HT-29 (cell line): ENCODE measurements at regions not wholly inside any gene's neighbourhood (a gene's known extent, or its start where the extent isn't known, plus 50 kb on each side); places are given as distances from the start of the nearest gene placed in this dataset.
"Not testable (repeated sequence)": the region's sequence is repeated elsewhere in the genome, so short reads cannot be mapped to it uniquely, and the experiment has no call there.

Source experiments
- DNase-seq: peaks from one replicate; pipeline ENCODE4 v3.0.0-alpha.2; 2015; ENCODE audit warnings: low spot score

DNA sequence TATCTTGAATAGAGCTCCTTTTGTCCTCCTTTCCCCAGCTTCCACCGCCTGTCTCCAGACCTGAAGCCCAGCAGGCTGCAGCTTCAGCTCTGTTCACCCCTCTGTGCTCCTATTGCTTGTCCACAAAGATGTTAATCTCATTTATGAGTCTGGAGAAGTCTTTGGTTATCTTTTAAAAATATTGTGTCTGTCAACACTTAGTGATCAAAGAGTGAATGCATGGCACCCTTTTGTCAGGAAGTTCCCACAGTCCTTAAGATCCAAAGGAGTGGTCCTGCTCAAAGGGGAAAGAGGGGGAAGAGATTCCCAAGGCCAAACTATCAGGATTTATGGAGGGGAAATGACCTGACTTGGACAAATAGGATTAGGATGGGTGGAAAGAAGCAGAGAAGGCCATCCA lies 118.9 kb downstream of the ACAA2 start:
- DNase-seq, result peak; percentile 29

DNA sequence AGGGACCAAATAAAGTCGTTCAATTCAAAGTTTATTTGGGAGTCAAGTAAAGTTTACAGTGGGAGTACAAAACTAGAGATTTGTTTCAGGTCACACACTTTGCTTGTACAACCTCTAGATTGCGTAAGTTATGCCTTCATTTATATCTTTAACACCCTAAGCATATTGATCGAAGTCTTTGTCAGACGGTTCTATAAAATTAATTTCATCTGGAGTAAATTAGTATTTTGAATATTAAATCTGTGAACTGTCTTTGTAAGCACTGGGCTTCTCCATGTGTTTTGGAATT lies 119.7 kb downstream of the ACAA2 start:
- no peak for DNase-seq

DNA sequence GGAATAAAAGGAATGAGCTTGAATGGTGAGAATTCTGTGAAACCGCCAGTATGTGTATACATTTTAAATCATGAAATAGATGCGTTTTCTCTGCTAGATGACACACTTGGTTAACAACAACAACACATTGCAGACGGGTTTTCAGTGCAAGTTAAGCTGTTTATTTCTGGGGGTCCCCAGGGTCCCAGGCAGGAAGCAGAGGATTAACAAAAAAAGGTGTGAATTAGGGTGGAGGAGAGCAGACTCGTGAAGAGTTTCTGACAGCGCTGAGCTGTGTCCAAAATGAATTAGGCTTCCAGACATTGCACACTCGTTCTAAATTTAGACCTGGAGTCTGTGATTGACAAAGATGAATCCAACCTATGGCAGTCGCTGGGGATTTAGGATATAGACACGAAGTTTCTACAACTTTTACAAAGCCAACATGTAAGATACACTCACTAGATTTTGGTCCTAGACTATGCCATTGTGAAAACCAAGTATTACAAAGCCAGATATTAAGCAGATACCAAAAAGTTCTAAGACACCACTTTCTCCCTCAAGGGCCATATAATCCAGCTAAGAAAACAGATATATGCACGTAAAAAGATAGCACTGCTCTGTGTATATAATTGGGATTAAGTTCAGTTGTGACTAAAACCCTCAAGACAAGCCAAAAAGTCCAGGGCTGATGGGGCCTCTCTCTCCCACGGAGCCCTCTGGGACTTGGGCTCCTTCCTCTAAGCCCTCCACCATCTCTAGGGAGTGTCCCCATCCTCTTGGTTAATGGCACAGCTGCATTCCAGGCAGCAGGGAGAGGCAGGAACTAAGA lies 120.2 kb downstream of the ACAA2 start:
- no peak for DNase-seq

GRCh38 chr18:49691177-49691608 lies 122.1 kb downstream of the ACAA2 start:
- DNase-seq, result peak; percentile 44

- peak; percentile 12 for DNase-seq
Observed at GRCh38 chr18:49690312-49690711, 123.0 kb downstream of the ACAA2 start.

DNA sequence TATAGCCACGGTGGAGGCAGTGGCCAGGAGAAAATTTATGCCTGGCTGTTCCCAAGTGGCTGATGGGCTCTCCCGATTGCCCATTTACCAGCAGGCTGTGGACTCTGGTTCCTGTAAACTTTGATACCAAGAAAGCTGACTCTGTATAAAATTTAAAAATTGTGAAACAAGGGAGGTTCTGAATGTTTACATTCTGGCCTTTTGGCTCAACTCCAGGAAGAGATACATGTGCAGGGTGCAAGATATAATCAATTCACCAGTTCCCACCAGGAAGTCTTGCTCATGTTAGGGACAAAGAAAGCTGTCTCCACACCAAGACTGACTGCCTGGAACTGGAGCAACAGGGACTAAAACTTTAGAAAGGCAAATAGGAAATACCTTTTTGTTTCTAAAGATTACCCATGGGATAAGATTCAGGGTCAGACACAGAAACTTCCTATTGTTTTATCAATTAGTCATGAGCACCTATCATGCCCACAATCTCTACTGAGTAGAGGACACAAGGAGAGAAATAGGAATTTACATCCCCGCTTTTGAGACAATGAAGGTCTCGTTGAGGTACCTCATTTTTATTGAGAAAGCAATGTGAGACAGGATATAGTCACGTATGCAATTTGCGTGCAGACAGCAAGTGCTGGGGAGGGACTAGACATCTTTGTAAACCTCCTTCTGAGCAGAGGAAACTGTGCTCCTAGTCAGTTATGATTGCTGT lies 123.5 kb downstream of the LIPG start:
- peak; percentile 66 for DNase-seq

- DNase-seq, result not testable (repeated sequence)
Observed at GRCh38 chr18:49682803-49683190, 120.9 kb downstream of the LIPG start.

- DNase-seq, result no peak
Observed at GRCh38 chr18:49682173-49682802, 120.4 kb downstream of the LIPG start.

DNA sequence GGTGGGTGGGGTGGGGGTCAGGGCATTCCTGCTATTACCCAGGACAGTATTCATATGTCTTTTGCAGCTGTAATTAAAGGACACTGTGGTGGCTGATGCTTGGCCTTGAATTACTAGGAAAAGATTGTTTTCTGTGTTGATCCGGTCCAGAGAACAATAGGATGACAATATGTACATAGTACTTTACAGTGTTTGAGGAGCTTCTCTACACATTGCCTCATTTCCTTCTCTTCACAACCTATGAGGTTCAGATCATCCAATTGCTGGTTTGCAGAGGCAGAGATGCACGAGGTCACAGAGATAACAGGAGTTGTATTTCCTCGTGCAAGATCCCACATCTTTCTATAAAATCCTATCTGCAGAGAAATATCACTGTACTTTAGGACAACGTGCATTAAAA lies 119.5 kb downstream of the LIPG start:
- DNase-seq, result no peak

DNA sequence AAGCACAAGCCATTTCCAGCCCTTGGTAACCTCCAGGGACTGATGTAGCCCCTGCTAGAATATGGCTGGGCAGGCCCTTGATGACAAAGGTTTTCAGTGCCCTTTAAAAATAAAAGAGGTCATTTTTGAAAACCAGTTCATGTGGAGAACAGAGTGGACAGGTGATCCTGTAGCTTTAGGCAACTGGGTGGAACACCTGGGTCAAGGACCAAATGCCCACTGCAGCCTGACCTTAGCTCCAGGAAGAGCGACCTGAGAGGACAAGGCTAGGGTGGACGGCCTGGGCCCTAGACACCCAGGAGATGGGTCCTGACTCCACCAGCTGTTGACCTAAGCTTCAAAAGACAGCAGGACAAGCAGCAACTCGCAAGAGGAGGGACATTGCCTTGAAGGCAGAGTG lies 116.6 kb downstream of the LIPG start:
- DNase-seq, result no peak

GRCh38 chr18:49677762-49678413 lies 116.0 kb downstream of the LIPG start:
- DNase-seq, result no peak

DNA sequence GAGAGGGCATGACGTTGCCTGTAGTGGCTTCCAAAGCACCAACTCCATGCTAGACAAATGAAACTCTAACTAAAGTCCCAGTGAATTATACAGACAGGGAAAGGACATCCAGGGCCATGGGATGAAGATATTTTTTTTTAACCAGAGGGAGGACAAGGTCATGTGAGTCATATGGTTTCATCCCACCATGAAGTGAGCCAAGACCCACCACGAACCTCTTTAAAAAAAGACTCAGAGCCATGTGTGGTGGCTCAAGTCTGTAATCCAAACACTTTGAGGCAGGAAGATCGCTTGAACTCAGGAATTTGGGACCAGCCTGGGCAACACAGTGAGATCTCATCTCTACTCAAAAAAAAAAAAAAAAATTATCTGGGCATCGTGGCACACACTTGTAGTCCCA lies 115.2 kb downstream of the LIPG start:
- no peak for DNase-seq

- no peak for DNase-seq
Observed at GRCh38 chr18:49673281-49673680, 111.4 kb downstream of the LIPG start.

GRCh38 chr18:49672853-49673252 lies 111.0 kb downstream of the LIPG start:
- no peak for DNase-seq

- DNase-seq, result no peak
Observed at GRCh38 chr18:49669403-49669802, 107.5 kb downstream of the LIPG start.

- no peak for DNase-seq
Observed at GRCh38 chr18:49668574-49669275, 106.9 kb downstream of the LIPG start.

DNA sequence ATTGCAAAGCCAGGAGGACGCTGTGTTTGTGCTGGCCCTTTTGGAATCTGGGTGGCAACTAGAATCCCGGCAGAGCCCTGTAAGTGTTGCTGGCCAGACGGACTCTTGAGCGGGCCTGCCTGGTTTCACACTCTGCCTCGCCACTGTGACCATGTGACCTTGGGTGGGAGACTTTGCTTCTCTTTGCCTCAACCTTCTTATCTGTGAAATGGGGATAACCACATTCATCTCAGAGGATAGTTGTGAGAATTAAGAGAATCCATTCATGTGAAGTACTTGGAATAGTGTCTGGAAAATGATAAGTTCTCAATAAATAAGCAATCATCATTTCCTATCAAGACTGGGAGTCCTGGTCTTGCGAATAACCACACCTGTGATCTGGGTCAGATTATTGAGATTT lies 105.6 kb downstream of the LIPG start:
- no peak for DNase-seq

- DNase-seq, result no peak
Observed at GRCh38 chr18:49666045-49666775, 104.4 kb downstream of the LIPG start.

DNA sequence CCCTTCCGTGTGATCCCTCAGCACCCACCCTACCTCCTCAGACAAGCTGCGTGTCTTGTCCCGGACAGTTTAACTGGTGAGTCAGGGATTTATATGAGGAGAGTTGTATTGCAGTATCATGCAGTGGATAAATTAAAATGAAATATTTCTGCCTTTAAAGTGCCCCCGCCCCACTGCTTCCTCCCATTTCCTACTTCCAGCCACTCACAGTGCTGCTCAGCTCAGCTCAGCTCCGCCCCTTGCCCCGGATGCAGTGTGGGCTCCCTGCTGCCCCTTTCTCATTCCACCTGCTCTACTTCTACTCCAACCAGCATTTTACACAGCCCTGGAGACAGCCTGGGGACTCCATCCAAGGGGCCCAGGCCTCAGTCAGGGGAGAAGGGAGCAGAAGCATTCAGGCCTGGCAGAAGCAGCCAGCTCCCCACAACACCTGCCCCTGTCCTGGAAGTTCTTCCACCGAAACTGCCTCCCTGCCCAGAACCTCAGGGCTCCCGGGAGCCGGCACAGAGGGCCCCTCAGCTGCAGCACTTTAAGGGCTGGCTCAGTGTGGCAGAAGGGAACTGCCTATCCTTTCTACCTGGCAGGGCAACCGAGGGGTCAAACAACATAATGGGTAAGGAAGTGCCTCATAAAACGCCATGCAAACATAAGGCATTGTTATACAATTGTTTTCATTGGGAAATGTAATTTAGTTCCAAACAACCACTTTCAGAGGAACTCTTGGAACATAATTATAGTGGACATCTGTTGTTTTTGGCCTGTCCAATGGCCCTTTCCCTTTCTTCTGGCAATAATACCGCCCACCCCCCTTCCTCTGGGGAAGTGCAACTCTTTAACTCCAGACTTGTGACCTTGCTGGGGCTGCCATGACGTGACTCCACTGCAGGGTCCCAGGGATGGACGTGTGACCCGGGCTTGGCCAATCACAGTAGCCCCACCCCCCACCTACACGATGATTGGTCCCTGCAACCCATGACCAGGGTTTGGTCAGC lies 102.3 kb downstream of the LIPG start:
- no peak for DNase-seq

DNA sequence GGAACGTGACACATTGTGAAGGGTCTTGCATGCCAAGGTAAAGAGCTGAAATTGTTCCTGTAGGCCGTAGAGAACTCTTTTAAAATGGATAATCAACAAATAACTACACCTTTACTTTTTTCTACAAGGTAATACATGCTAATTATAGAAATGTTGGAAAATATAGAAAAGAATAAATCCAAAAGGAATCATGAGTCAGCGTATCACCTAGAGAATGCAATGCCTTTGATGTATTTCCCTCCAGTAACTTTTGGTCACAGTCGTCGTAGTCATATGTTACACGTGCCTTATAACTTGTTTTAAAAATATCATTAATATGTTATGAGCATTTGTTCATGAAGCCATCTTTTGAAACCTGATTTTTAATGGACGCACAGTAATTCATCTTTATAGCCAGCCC lies 100.6 kb downstream of the LIPG start:
- DNase-seq, result no peak
